Upper lobe of right lung (tissue), 1 donor: ENCODE measurements at regions not wholly inside any gene's neighbourhood (a gene's known extent, or its start where the extent isn't known, plus 50 kb on each side); places are given as distances from the start of the nearest gene placed in this dataset.

Experiments
- ATAC-seq: fragments of 200-7000 bp; cut with Tn5 transposase; one replicate; pipeline ENCODE4 v1.9.1; 2020; ENCODE audit warnings: mild to moderate bottlenecking, moderate library complexity
- DNase-seq: peaks from one replicate; pipeline ENCODE4 v3.0.0-alpha.2; 2020
- H3K27ac ChIP-seq: fragments of 200-600 bp; one replicate; pipeline ENCODE4 v1.8.0; 2022
- H3K27me3 ChIP-seq: fragments of 200-600 bp; one replicate; pipeline ENCODE4 v1.8.0; 2022; ENCODE audit warnings: mild to moderate bottlenecking
- H3K36me3 ChIP-seq: fragments of 200-600 bp; one replicate; pipeline ENCODE4 v1.8.0; 2022
- H3K4me1 ChIP-seq: fragments of 200-600 bp; one replicate; pipeline ENCODE4 v1.8.0; 2022
- H3K4me3 ChIP-seq: fragments of 200-600 bp; one replicate; pipeline ENCODE4 v1.8.0; 2022; ENCODE audit warnings: mild to moderate bottlenecking
- H3K9me3 ChIP-seq: fragments of 200-600 bp; one replicate; pipeline ENCODE4 v1.8.0; 2022
- CTCF ChIP-seq: fragments of 200-600 bp; IDR thresholded peaks from one replicate; pipeline ENCODE4 v1.8.0; 2022; ENCODE audit warnings: antibody characterized with exemption
- intact Hi-C: fragments of 100-400 bp; cut with DNase I; formaldehyde crosslinking; loops from one replicate; pipeline ENCODE4 v1.11.0; 2022
- donor health status: DM: no; HTN: yes; CAD: no; lungs with severe emphysema.

GRCh38 chr11:119863236-119863635 is 134.2 kb upstream of the NECTIN1 start:
- no peak for TF ChIP-seq CTCF
- H3K9me3 ChIP-seq: no peaks in the 10 kb centered on the region
- intact Hi-C loops: no loop called here
- no peak overlapping the region for H3K27ac ChIP-seq
- DNase-seq (no peak), ATAC-seq (no peak)
- H3K4me3 ChIP-seq: no peak overlapping the region
- H3K27me3 ChIP-seq: peaks cover 16% of the 10 kb centered on the region
- no peaks in the 10 kb centered on the region for H3K4me1 ChIP-seq
- no peaks in the 10 kb centered on the region for H3K36me3 ChIP-seq

GRCh38 chr11:119861160-119861559 is 132.2 kb upstream of the NECTIN1 start:
- TF ChIP-seq CTCF: no peak
- Histone ChIP-seq H3K4me3 (no peak overlapping the region), H3K9me3 (no peaks in the 10 kb centered on the region), H3K4me1 (no peaks in the 10 kb centered on the region), H3K36me3 (no peaks in the 10 kb centered on the region), H3K27me3 (peaks cover 7% of the 10 kb centered on the region), H3K27ac (no peak overlapping the region)
- no peak for ATAC-seq
- DNase-seq: no peak
- intact Hi-C loops: no loop called here

- Histone ChIP-seq H3K4me3 (no peak overlapping the region), H3K27ac (no peak overlapping the region), H3K9me3 (no peaks in the 10 kb centered on the region), H3K36me3 (no peaks in the 10 kb centered on the region), H3K4me1 (no peaks in the 10 kb centered on the region), H3K27me3 (peaks cover 11% of the 10 kb centered on the region)
- DNase-seq: no peak
- no peak for ATAC-seq
- TF ChIP-seq CTCF: no peak
- intact Hi-C loops: no loop called here
These were observed 131.6 kb upstream of the NECTIN1 start for GRCh38 chr11:119860561-119861094.

GRCh38 chr11:119859684-119860083 is 130.7 kb upstream of the NECTIN1 start:
- no peak for DNase-seq
- intact Hi-C loops: no loop called here
- TF ChIP-seq CTCF: no peak
- no peak for ATAC-seq
- H3K4me1 ChIP-seq: no peaks in the 10 kb centered on the region
- H3K9me3 ChIP-seq: no peaks in the 10 kb centered on the region
- no peak overlapping the region for H3K4me3 ChIP-seq
- H3K27me3 ChIP-seq: peaks cover 11% of the 10 kb centered on the region
- no peak overlapping the region for H3K27ac ChIP-seq
- no peaks in the 10 kb centered on the region for H3K36me3 ChIP-seq

- Histone ChIP-seq H3K27ac (no peak overlapping the region), H3K4me3 (no peak overlapping the region), H3K9me3 (no peaks in the 10 kb centered on the region), H3K36me3 (no peaks in the 10 kb centered on the region), H3K27me3 (peaks cover 11% of the 10 kb centered on the region), H3K4me1 (no peaks in the 10 kb centered on the region)
- TF ChIP-seq CTCF: no peak
- ATAC-seq (no peak), DNase-seq (no peak)
- intact Hi-C loops: no loop called here
These were observed 129.3 kb upstream of the NECTIN1 start for GRCh38 chr11:119858288-119858687.
